ENCODE measurements at regions not wholly inside any gene's neighbourhood (a gene's known extent, or its start where the extent isn't known, plus 50 kb on each side); places are given as distances from the start of the nearest gene placed in this dataset.
"Not testable (repeated sequence)": the region's sequence is repeated elsewhere in the genome, so short reads cannot be mapped to it uniquely, and the experiment has no call there.

DNA sequence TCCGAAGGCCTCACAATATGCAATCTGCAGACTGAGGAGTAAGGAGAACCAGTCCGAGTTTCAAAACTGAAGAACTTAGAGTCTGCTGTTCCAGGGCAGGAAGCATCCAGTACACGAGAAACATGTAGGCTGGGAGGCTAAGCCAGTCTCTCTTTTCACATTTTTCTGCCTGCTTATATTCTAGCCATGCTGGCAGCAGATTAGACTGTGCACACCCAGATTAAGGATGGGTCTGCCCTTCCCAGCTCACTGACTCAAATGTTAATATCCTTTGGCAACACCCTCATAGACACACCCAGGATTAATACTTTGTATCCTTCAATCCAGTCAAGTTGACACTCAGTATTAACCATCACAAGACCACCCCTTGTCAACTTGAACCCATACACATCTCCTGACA, 271.7 kb upstream of the PTER start:
- TF ChIP-seq, protein P1, sequence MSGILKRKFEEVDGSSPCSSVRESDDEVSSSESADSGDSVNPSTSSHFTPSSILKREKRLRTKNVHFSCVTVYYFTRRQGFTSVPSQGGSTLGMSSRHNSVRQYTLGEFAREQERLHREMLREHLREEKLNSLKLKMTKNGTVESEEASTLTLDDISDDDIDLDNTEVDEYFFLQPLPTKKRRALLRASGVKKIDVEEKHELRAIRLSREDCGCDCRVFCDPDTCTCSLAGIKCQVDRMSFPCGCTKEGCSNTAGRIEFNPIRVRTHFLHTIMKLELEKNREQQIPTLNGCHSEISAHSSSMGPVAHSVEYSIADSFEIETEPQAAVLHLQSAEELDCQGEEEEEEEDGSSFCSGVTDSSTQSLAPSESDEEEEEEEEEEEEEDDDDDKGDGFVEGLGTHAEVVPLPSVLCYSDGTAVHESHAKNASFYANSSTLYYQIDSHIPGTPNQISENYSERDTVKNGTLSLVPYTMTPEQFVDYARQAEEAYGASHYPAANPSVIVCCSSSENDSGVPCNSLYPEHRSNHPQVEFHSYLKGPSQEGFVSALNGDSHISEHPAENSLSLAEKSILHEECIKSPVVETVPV (CRISPR knock-in tag; IDR thresholded peaks at IDR 0.05): not testable (repeated sequence)
- TF ChIP-seq TSHZ2 (CRISPR knock-in tag; IDR thresholded peaks at IDR 0.05); ARNTL (CRISPR knock-in tag; IDR thresholded peaks at IDR 0.05; ENCODE audit: borderline replicate concordance, low read depth); TOX (CRISPR knock-in tag; IDR thresholded peaks at IDR 0.05; ENCODE audit: borderline replicate concordance); ZFP30 (CRISPR knock-in tag; IDR thresholded peaks at IDR 0.05); ISL1 (CRISPR knock-in tag; IDR thresholded peaks at IDR 0.05); ZNF8 (CRISPR knock-in tag; IDR thresholded peaks at IDR 0.05): not testable (repeated sequence)
- TF ChIP-seq, protein P2, sequence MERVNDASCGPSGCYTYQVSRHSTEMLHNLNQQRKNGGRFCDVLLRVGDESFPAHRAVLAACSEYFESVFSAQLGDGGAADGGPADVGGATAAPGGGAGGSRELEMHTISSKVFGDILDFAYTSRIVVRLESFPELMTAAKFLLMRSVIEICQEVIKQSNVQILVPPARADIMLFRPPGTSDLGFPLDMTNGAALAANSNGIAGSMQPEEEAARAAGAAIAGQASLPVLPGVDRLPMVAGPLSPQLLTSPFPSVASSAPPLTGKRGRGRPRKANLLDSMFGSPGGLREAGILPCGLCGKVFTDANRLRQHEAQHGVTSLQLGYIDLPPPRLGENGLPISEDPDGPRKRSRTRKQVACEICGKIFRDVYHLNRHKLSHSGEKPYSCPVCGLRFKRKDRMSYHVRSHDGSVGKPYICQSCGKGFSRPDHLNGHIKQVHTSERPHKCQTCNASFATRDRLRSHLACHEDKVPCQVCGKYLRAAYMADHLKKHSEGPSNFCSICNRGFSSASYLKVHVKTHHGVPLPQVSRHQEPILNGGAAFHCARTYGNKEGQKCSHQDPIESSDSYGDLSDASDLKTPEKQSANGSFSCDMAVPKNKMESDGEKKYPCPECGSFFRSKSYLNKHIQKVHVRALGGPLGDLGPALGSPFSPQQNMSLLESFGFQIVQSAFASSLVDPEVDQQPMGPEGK (CRISPR knock-in tag; IDR thresholded peaks at IDR 0.05; ENCODE audit: borderline replicate concordance): not testable (repeated sequence)
- TF ChIP-seq, protein P3, sequence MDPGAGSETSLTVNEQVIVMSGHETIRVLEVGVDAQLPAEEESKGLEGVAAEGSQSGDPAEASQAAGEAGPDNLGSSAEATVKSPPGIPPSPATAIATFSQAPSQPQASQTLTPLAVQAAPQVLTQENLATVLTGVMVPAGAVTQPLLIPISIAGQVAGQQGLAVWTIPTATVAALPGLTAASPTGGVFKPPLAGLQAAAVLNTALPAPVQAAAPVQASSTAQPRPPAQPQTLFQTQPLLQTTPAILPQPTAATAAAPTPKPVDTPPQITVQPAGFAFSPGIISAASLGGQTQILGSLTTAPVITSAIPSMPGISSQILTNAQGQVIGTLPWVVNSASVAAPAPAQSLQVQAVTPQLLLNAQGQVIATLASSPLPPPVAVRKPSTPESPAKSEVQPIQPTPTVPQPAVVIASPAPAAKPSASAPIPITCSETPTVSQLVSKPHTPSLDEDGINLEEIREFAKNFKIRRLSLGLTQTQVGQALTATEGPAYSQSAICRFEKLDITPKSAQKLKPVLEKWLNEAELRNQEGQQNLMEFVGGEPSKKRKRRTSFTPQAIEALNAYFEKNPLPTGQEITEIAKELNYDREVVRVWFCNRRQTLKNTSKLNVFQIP (CRISPR knock-in tag; IDR thresholded peaks at IDR 0.05; ENCODE audit: borderline replicate concordance, low read depth): not testable (repeated sequence)
